SU-DHL-6 (cell line): ENCODE measurements at regions not wholly inside any gene's neighbourhood (a gene's known extent, or its start where the extent isn't known, plus 50 kb on each side); places are given as distances from the start of the nearest gene placed in this dataset.

Source experiments
- CTCF ChIP-seq: fragments of 200-600 bp; sonication (generic); IDR thresholded peaks from one replicate; pipeline ENCODE4 v1.5.1; 2017; ENCODE audit warnings: antibody characterized with exemption, mild to moderate bottlenecking, low read length, moderate library complexity; ENCODE audit not compliant: insufficient read depth, poor library complexity, severe bottlenecking
- EZH2phosphoT487 ChIP-seq: fragments of 200-600 bp; sonication (generic), shearing (Covaris generic); conservative IDR thresholded peaks from 2 replicates; pipeline ENCODE4 v1.6.1; 2018; ENCODE audit warnings: mild to moderate bottlenecking, antibody characterized with exemption, low read length, moderate library complexity, mixed read lengths

- TF ChIP-seq CTCF, result no peak
- TF ChIP-seq EZH2phosphoT487, result no peak
Observed at GRCh38 chr12:115583591-115583990, 693.9 kb downstream of the MED13L start.
